ENCODE measurements at regions not wholly inside any gene's neighbourhood (a gene's known extent, or its start where the extent isn't known, plus 50 kb on each side); places are given as distances from the start of the nearest gene placed in this dataset.
A peak's percentile ranks its signal among the peaks of the same experiment; 100 is the strongest.

DNA sequence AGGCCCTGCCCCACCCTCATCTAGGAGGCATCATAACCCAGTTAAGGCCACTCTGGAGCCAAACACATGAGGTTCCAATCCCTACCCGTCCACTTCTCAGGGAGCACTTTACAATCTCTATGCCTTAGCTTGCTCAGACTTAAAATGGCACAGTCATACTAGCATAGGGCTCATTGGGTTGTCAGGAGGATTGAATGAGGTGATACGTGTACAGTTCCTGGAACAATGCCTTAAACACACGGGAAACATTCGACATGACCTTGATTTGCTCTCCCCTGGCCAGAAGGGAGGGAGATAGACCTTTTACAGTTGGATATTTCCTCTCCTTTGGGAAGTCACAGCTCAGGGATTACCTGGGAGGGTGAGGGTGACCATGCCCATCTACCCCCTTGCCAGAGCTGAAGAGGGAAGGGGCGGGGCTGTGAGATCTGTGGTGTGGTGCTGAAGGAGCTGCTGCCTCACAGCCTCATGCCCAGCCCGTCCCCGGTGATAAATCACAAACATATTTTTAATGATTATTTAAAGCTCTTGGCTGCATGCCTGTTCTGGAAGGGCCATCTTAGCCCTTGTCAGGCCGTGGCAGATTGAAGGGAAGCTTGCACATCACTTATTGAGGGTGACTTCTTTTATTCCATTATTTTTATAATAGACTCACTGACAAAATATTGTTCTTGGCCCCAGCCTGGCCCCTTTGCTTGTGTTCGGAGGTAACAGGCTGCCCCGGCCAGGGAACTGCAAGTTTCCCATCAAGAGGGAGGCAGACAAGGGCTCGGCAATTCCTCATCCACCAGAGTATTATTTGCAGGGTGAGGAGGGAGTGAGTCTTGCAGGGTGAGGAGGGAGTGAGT, 83.4 kb downstream of the FOXD2 start:
- no peaks in the 10 kb centered on the region for H3K4me1 ChIP-seq
- H3K27ac ChIP-seq = no peak overlapping the region
- intact Hi-C loops (cut with DNase I) = loop anchor here in 1 of 3 donors (10.0 kb wide), 1 partner anchor 184 kb away; no protein-coding TSS in a partner anchor
- WGBS, 2 donors = 31 to 35% methylated on average over 11 of the region's 11 CpGs
- FAIRE-seq = no peak
- ATAC-seq = peak; percentile 50 to 91 (median 84)
- no peaks in the 10 kb centered on the region for H3K9me3 ChIP-seq
- H3K27me3 ChIP-seq = no peaks in the 10 kb centered on the region
- no peaks in the 10 kb centered on the region for H3K36me3 ChIP-seq
- TF ChIP-seq, protein P1, sequence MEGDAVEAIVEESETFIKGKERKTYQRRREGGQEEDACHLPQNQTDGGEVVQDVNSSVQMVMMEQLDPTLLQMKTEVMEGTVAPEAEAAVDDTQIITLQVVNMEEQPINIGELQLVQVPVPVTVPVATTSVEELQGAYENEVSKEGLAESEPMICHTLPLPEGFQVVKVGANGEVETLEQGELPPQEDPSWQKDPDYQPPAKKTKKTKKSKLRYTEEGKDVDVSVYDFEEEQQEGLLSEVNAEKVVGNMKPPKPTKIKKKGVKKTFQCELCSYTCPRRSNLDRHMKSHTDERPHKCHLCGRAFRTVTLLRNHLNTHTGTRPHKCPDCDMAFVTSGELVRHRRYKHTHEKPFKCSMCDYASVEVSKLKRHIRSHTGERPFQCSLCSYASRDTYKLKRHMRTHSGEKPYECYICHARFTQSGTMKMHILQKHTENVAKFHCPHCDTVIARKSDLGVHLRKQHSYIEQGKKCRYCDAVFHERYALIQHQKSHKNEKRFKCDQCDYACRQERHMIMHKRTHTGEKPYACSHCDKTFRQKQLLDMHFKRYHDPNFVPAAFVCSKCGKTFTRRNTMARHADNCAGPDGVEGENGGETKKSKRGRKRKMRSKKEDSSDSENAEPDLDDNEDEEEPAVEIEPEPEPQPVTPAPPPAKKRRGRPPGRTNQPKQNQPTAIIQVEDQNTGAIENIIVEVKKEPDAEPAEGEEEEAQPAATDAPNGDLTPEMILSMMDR (IDR thresholded peaks at IDR 0.05) = no peak
- peak in 2 of 6 donors; percentile 24 to 34 for DNase-seq
- H3K4me3 ChIP-seq = no peak overlapping the region

DNA sequence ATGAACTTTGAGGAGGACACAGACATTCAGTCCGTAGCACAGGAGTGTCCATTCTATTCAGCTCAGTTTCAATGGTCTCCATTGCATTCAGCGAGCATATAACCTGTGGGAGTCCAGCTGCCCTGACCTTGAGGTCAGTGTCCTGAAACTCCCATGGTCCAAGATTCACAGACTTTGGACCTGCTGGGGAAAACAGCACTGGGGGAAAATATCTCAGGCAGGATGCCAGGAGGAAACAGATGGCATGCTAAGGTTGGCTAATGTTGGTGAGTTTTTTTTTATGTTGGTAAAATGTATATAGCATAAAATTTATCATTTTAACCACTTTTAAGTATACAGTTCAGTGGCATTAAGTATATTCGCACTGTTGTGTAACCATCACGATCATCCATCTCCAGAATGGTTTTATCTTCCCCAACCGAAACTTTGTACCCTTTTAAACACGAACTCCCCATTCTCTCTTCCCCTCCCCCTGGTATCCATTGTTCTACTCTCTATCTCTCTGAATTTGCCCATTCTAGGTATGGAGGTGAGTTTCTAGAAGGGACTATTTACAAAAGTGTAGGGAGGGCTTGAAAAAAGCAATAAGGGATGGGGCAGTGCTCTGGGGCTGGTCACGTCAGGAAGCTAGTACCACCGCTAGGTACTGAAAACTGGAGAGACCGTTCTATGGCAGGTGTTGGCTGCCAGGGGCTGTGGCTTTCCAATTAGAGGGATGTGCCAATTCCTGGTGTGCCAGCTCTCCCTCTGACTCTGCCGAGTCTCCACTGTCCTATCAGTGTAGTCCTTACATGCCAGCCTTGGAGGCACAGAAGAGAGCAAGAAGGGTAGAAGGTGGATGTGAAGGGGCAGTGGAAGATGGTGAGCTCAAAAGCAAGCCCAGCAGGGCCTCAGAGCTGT, 85.3 kb downstream of the FOXD2 start:
- H3K27me3 ChIP-seq = no peaks in the 10 kb centered on the region
- TF ChIP-seq, protein P1 (IDR thresholded peaks at IDR 0.05) = no peak
- no peak overlapping the region for H3K4me3 ChIP-seq
- ATAC-seq = no peak
- H3K36me3 ChIP-seq = no peaks in the 10 kb centered on the region
- 79 to 83% methylated on average over 10 of the region's 10 CpGs for WGBS, 2 donors
- no peak for DNase-seq
- H3K27ac ChIP-seq = no peak overlapping the region
- H3K4me1 ChIP-seq = no peaks in the 10 kb centered on the region
- FAIRE-seq = no peak
- intact Hi-C loops (cut with DNase I) = loop anchor here in 1 of 3 donors (10.0 kb wide), 1 partner anchor 182 kb away; no protein-coding TSS in a partner anchor
- no peaks in the 10 kb centered on the region for H3K9me3 ChIP-seq

DNA sequence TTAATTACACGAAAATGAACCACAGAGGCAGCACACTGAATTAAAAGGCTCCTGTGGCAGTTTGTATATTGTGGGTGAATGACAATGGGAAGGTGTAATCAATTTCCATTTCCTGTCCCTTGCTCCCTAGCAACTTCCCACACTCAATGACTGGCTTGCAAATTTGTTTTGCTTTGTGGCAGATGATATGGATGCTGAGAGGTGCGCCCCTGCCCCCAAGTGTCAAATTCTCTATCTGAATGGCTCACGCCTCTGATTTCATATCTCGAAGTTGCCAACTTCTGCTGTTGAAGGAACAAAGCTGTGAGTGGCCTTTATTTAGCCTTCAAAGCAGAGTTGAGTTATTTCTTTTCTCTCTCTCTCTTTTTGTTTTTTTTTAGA, 86.0 kb downstream of the FOXD2 start:
- no peaks in the 10 kb centered on the region for H3K9me3 ChIP-seq
- FAIRE-seq = no peak
- TF ChIP-seq, protein P1 (IDR thresholded peaks at IDR 0.05) = no peak
- H3K27ac ChIP-seq = no peak overlapping the region
- no peak for DNase-seq
- no peaks in the 10 kb centered on the region for H3K27me3 ChIP-seq
- 55 to 67% methylated on average over 4 of the region's 4 CpGs for WGBS, 2 donors
- intact Hi-C loops (cut with DNase I) = loop anchor here in 1 of 3 donors (10.0 kb wide), 1 partner anchor 181 kb away; no protein-coding TSS in a partner anchor
- ATAC-seq = no peak
- H3K4me1 ChIP-seq = no peaks in the 10 kb centered on the region
- no peak overlapping the region for H3K4me3 ChIP-seq
- no peaks in the 10 kb centered on the region for H3K36me3 ChIP-seq

- DNase-seq = no peak
- no peaks in the 10 kb centered on the region for H3K36me3 ChIP-seq
- no peaks in the 10 kb centered on the region for H3K27me3 ChIP-seq
- TF ChIP-seq, protein P1 (IDR thresholded peaks at IDR 0.05) = no peak
- ATAC-seq = no peak
- no peak overlapping the region for H3K27ac ChIP-seq
- FAIRE-seq = no peak
- H3K4me1 ChIP-seq = no peaks in the 10 kb centered on the region
- intact Hi-C loops (cut with DNase I) = loop anchor here in 1 of 3 donors (10.0 kb wide), 1 partner anchor 181 kb away; no protein-coding TSS in a partner anchor
- H3K4me3 ChIP-seq = no peak overlapping the region
- H3K9me3 ChIP-seq = no peaks in the 10 kb centered on the region
- WGBS, 2 donors = 68 to 74% methylated on average over 7 of the region's 7 CpGs
Observed at GRCh38 chr1:47524272-47524671, 86.4 kb downstream of the FOXD2 start.

All from pancreas (tissue), 10 donors.